Neural cell (in vitro differentiated cells): ENCODE measurements at regions not wholly inside any gene's neighbourhood (a gene's known extent, or its start where the extent isn't known, plus 50 kb on each side); places are given as distances from the start of the nearest gene placed in this dataset.

Experiments used
- H2AFZ ChIP-seq: fragments of 200-600, 300-800 bp; sonication (generic), shearing (Covaris generic); 2 replicates; pipeline ENCODE4 v1.6.0; 2014; ENCODE audit warnings: low read depth, mild to moderate bottlenecking, antibody characterized with exemption, low read length, moderate library complexity
- H3F3A ChIP-seq: fragments of 200-600 bp; shearing (Covaris generic); 2 replicates; pipeline ENCODE4 v1.6.1; 2016; ENCODE audit warnings: mild to moderate bottlenecking, moderate library complexity, mixed read lengths, antibody characterized with exemption, low read length; ENCODE audit not compliant: insufficient read depth, poor library complexity, severe bottlenecking
- H3K27ac ChIP-seq: fragments of 200-600, 300-800 bp; sonication (generic), shearing (Covaris generic); 2 replicates; pipeline ENCODE4 v1.5.1; 2014; ENCODE audit warnings: mild to moderate bottlenecking, low read length, moderate library complexity
- H3K27me3 ChIP-seq: fragments of 300-800, 200-600 bp; sonication (generic), shearing (Covaris generic); 2 replicates; pipeline ENCODE4 v1.6.0; 2014; ENCODE audit warnings: mild to moderate bottlenecking, low read depth, low read length, moderate library complexity; ENCODE audit not compliant: insufficient read depth
- H3K36me3 ChIP-seq: fragments of 300-800, 200-600 bp; sonication (generic), shearing (Covaris generic); 2 replicates; pipeline ENCODE4 v1.5.1; 2014; ENCODE audit warnings: mild to moderate bottlenecking, antibody characterized with exemption, low read length, moderate library complexity; ENCODE audit not compliant: insufficient read depth
- H3K4me2 ChIP-seq: fragments of 300-800, 200-600 bp; sonication (generic), shearing (Covaris generic); 2 replicates; pipeline ENCODE4 v1.6.0; 2014; ENCODE audit warnings: mild to moderate bottlenecking, low read length
- H3K4me3 ChIP-seq: fragments of 300-800, 200-600 bp; sonication (generic), shearing (Covaris generic); 2 replicates; pipeline ENCODE4 v1.5.1; 2014; ENCODE audit warnings: mild to moderate bottlenecking, low read length, moderate library complexity
- H3K79me2 ChIP-seq: fragments of 200-600 bp; shearing (Covaris generic); replicated peaks from 2 replicates; pipeline ENCODE4 v1.6.0; 2014; ENCODE audit warnings: mild to moderate bottlenecking, low read length, moderate library complexity; ENCODE audit not compliant: insufficient read depth
- H3K9ac ChIP-seq: fragments of 300-800, 200-600 bp; sonication (generic), shearing (Covaris generic); 2 replicates; pipeline ENCODE4 v1.6.1; 2016; ENCODE audit warnings: mild to moderate bottlenecking, low read length, mixed read lengths
- H3K9me2 ChIP-seq: fragments of 200-600 bp; shearing (Covaris generic); 2 replicates; pipeline ENCODE4 v1.6.1; 2016; ENCODE audit warnings: mild to moderate bottlenecking, low read length, mixed read lengths; ENCODE audit not compliant: insufficient read depth
- H3K9me3 ChIP-seq: fragments of 200-600, 300-800 bp; sonication (generic), shearing (Covaris generic); 2 replicates; pipeline ENCODE4 v1.6.1; 2016; ENCODE audit warnings: mild to moderate bottlenecking, mixed run types, low read length, moderate library complexity, mixed read lengths
- H4K20me1 ChIP-seq: fragments of 200-600 bp; shearing (Covaris generic); 2 replicates; pipeline ENCODE4 v1.6.1; 2016; ENCODE audit warnings: mild to moderate bottlenecking, mixed run types; ENCODE audit not compliant: insufficient read depth
- CTCF ChIP-seq: fragments of 450-650 bp; IDR thresholded peaks from 2 replicates; pipeline ENCODE4 v1.5.1; 2014; ENCODE audit warnings: antibody characterized with exemption, mild to moderate bottlenecking, moderate library complexity; ENCODE audit not compliant: poor library complexity, severe bottlenecking
- EP300 ChIP-seq: fragments of 450-650 bp; conservative IDR thresholded peaks from 2 replicates; pipeline ENCODE4 v1.6.1; 2014; ENCODE audit warnings: antibody characterized with exemption, mild to moderate bottlenecking, moderate library complexity; ENCODE audit not compliant: poor library complexity, severe bottlenecking
- EZH2 ChIP-seq: fragments of 200-600, 300-800 bp; shearing (Covaris generic), sonication (generic); IDR thresholded peaks from 2 replicates; pipeline ENCODE4 v1.6.1; 2014; ENCODE audit warnings: antibody characterized with exemption, low read length, borderline replicate concordance, mild to moderate bottlenecking; ENCODE audit not compliant: insufficient read depth, poor library complexity, severe bottlenecking
- MXI1 ChIP-seq: fragments of 450-650 bp; conservative IDR thresholded peaks from 2 replicates; pipeline ENCODE4 v1.6.1; 2014; ENCODE audit warnings: antibody characterized with exemption, mild to moderate bottlenecking; ENCODE audit not compliant: poor library complexity, severe bottlenecking
- POLR2AphosphoS5 ChIP-seq: IDR thresholded peaks from 2 replicates; pipeline ENCODE4 v1.6.1; 2012
- RAD21 ChIP-seq: fragments of 450-650 bp; conservative IDR thresholded peaks from 2 replicates; pipeline ENCODE4 v1.6.1; 2014; ENCODE audit warnings: antibody characterized with exemption, mild to moderate bottlenecking, moderate library complexity
- SMC3 ChIP-seq: fragments of 450-650 bp; conservative IDR thresholded peaks from 2 replicates; pipeline ENCODE4 v1.6.1; 2014; ENCODE audit warnings: antibody characterized with exemption, mild to moderate bottlenecking, moderate library complexity; ENCODE audit not compliant: poor library complexity
- TAF1 ChIP-seq: IDR thresholded peaks from 2 replicates; pipeline ENCODE4 v1.6.1; 2012; ENCODE audit warnings: low read depth
- TF ChIP-seq, protein P1 (sequence below): IDR thresholded peaks from 2 replicates; pipeline ENCODE4 v1.6.1; 2012; ENCODE audit warnings: borderline replicate concordance

GRCh38 chr2:212692466-212692865 lies 153.9 kb upstream of the ERBB4 start:
- Histone ChIP-seq H3K9me3 (no peaks in the 10 kb centered on the region), H3K4me2 (no peak overlapping the region), H3K27me3 (no peaks in the 10 kb centered on the region), H3K9me2 (no peaks in the 10 kb centered on the region), H2AFZ (no peak overlapping the region), H3F3A (no peaks in the 10 kb centered on the region), H3K4me3 (no peak overlapping the region), H3K79me2 (no peaks in the 10 kb centered on the region), H3K9ac (no peak overlapping the region), H3K36me3 (no peaks in the 10 kb centered on the region), H3K27ac (no peak overlapping the region), H4K20me1 (no peaks in the 10 kb centered on the region)
- TF ChIP-seq CTCF = no peak
- TF ChIP-seq, protein P1, sequence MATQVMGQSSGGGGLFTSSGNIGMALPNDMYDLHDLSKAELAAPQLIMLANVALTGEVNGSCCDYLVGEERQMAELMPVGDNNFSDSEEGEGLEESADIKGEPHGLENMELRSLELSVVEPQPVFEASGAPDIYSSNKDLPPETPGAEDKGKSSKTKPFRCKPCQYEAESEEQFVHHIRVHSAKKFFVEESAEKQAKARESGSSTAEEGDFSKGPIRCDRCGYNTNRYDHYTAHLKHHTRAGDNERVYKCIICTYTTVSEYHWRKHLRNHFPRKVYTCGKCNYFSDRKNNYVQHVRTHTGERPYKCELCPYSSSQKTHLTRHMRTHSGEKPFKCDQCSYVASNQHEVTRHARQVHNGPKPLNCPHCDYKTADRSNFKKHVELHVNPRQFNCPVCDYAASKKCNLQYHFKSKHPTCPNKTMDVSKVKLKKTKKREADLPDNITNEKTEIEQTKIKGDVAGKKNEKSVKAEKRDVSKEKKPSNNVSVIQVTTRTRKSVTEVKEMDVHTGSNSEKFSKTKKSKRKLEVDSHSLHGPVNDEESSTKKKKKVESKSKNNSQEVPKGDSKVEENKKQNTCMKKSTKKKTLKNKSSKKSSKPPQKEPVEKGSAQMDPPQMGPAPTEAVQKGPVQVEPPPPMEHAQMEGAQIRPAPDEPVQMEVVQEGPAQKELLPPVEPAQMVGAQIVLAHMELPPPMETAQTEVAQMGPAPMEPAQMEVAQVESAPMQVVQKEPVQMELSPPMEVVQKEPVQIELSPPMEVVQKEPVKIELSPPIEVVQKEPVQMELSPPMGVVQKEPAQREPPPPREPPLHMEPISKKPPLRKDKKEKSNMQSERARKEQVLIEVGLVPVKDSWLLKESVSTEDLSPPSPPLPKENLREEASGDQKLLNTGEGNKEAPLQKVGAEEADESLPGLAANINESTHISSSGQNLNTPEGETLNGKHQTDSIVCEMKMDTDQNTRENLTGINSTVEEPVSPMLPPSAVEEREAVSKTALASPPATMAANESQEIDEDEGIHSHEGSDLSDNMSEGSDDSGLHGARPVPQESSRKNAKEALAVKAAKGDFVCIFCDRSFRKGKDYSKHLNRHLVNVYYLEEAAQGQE = no peak
- TF ChIP-seq EZH2 = no peak
- no peak for TF ChIP-seq POLR2AphosphoS5
- TF ChIP-seq EP300 = no peak
- no peak for TF ChIP-seq MXI1
- TF ChIP-seq RAD21 = no peak
- TF ChIP-seq SMC3 = no peak
- TF ChIP-seq TAF1 = no peak

DNA sequence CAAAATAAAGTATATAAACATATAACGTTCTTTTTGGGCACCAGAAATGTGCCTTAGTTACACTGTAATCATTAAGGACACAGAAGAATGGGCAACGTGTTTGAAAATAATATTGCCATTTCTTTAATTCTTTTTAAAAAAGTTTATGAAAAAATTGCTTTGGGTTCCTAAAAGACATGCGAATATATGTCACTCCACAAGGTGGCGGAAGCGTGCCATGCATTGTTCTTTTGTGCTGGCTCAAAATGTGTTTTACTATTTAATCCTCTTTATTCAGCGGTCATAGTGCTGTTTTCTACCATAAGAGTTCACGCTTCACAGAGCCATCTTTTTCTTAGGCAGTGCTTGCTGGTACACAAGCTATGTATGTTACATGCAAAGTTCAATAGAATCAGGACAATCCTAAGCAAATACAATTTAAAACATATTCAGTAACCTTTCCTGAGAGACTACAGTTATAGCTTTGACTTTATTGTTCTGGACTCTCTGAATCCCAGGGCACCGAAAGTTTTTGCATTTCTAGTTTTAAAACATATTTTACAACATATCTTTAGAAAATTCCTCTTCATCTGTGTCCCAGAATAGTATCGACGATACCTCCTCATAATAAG lies 147.8 kb upstream of the ERBB4 start:
- no peaks in the 10 kb centered on the region for H3F3A ChIP-seq
- H2AFZ ChIP-seq = no peak overlapping the region
- no peaks in the 10 kb centered on the region for H3K27me3 ChIP-seq
- H3K4me2 ChIP-seq = no peak overlapping the region
- H3K27ac ChIP-seq = no peak overlapping the region
- no peak overlapping the region for H3K9ac ChIP-seq
- no peaks in the 10 kb centered on the region for H3K9me3 ChIP-seq
- no peaks in the 10 kb centered on the region for H3K9me2 ChIP-seq
- no peaks in the 10 kb centered on the region for H3K36me3 ChIP-seq
- TF ChIP-seq, protein P1 = no peak
- no peak for TF ChIP-seq EP300
- no peak for TF ChIP-seq EZH2
- TF ChIP-seq SMC3 = peak; percentile 93
- peak; percentile 95 for TF ChIP-seq RAD21
- peak; percentile 90 for TF ChIP-seq CTCF
- no peak for TF ChIP-seq MXI1
- TF ChIP-seq TAF1 = no peak
- TF ChIP-seq POLR2AphosphoS5 = no peak
- no peaks in the 10 kb centered on the region for H4K20me1 ChIP-seq
- no peak overlapping the region for H3K4me3 ChIP-seq
- H3K79me2 ChIP-seq = no peaks in the 10 kb centered on the region
